ENCODE measurements at regions not wholly inside any gene's neighbourhood (a gene's known extent, or its start where the extent isn't known, plus 50 kb on each side); places are given as distances from the start of the nearest gene placed in this dataset.

GRCh38 chr1:219692981-219693380 lies 80.1 kb upstream of the ZC3H11B start:
- TF ChIP-seq, protein P1, sequence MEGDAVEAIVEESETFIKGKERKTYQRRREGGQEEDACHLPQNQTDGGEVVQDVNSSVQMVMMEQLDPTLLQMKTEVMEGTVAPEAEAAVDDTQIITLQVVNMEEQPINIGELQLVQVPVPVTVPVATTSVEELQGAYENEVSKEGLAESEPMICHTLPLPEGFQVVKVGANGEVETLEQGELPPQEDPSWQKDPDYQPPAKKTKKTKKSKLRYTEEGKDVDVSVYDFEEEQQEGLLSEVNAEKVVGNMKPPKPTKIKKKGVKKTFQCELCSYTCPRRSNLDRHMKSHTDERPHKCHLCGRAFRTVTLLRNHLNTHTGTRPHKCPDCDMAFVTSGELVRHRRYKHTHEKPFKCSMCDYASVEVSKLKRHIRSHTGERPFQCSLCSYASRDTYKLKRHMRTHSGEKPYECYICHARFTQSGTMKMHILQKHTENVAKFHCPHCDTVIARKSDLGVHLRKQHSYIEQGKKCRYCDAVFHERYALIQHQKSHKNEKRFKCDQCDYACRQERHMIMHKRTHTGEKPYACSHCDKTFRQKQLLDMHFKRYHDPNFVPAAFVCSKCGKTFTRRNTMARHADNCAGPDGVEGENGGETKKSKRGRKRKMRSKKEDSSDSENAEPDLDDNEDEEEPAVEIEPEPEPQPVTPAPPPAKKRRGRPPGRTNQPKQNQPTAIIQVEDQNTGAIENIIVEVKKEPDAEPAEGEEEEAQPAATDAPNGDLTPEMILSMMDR (IDR thresholded peaks at IDR 0.05), result no peak
- no peak for TF ChIP-seq EP300 (IDR thresholded peaks at IDR 0.05)

All from ovary (tissue), 3 donors.